GM19023 (cell line): ENCODE measurements at regions not wholly inside any gene's neighbourhood (a gene's known extent, or its start where the extent isn't known, plus 50 kb on each side); places are given as distances from the start of the nearest gene placed in this dataset.
"Not testable (repeated sequence)": the region's sequence is repeated elsewhere in the genome, so short reads cannot be mapped to it uniquely, and the experiment has no call there.

Source experiments
- ATAC-seq: cut with Tn5 transposase; IDR thresholded peaks from one replicate; pipeline ENCODE4 v1.9.1; 2021; ENCODE audit warnings: mild to moderate bottlenecking, moderate library complexity; ENCODE audit not compliant: unreplicated experiment

- ATAC-seq = no peak
These were observed 90.4 kb upstream of the RBMS1 start for GRCh38 chr2:160583813-160584537.

GRCh38 chr2:160584972-160585494 is 91.4 kb upstream of the RBMS1 start:
- ATAC-seq = no peak

- ATAC-seq = no peak
These were observed 97.1 kb upstream of the RBMS1 start for GRCh38 chr2:160590664-160591063.

DNA sequence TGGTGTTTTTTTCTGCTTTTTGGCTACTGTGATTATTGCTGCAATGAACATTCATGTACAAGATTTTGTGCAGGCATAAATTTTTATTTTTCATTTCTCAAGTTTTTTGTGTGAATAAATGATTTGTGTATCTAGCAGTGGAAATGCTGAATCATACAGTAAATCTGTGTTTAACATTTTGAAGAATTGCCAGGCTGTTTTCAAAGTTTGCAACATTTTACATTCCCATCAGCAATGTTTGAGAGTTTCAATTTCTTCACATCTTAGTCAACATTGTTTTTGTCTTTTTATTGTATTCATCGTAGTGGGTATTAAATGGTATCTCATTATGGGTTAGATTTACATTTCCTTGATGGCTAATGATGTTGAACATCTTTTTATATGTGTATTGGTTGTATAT is 98.8 kb upstream of the RBMS1 start:
- no peak for ATAC-seq

GRCh38 chr2:160592993-160593392 is 99.4 kb upstream of the RBMS1 start:
- ATAC-seq = no peak

GRCh38 chr2:160596441-160596840 is 102.8 kb upstream of the RBMS1 start:
- ATAC-seq = no peak

DNA sequence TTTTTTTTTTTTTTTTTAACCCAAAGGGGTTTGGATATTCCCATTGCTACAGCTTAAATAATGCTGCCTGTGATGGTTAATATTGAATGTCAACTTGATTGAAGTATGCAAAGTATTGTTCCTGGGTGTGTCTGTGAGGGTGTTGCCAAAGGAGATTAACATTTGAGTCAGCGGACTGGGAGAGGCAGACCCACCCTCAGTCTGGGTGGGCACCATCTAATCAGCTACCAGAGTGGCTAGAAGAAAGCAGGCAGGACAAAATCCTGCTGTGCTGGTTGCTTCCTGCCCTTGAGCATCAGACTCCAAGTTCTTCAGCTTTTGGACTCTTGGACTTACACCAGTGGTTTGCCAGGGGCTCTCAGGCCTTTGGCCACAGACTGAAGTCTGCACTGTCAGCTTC is 106.8 kb upstream of the RBMS1 start:
- not testable (repeated sequence) for ATAC-seq

GRCh38 chr2:160602073-160602472 is 108.5 kb upstream of the RBMS1 start:
- no peak for ATAC-seq

- ATAC-seq = no peak
These were observed 110.3 kb upstream of the RBMS1 start for GRCh38 chr2:160603771-160604510.

DNA sequence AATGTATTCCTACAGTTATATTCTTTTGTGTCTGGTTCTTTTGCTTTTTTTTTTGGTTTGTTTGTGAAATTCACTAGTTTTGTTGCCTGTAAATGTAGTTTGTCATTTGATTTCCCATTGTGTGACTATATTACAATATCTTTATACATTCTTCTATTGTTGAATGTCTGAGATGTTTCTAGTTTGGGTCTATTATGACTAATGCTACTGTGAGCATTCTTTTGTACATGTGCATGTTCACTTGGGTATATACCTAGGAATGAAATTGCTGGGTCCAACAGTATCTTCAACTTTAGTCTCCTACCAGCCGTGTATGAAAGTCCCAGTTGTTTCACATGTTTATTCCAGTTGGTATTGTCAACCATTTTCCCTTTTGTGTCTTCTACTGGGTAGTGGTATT is 112.7 kb upstream of the RBMS1 start:
- ATAC-seq = no peak

DNA sequence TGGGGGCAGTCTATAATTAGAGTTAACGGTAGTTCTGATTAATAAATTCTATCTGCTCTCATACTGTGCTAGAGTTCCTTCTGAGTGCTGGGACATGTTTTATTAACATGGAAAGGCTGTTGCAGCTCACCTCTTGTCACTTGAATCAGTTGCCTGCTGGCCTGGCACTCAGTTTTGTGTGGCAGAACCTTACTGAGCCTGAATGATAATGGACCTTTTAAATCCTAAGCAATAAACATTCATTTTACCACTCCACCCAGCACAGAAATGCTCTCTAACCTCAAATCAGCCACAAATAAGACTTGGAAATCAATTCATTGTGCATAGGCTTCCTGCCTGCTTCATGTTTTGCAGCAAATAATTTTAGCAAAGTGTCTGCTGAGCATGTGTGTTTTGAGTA is 115.0 kb upstream of the RBMS1 start:
- no peak for ATAC-seq

DNA sequence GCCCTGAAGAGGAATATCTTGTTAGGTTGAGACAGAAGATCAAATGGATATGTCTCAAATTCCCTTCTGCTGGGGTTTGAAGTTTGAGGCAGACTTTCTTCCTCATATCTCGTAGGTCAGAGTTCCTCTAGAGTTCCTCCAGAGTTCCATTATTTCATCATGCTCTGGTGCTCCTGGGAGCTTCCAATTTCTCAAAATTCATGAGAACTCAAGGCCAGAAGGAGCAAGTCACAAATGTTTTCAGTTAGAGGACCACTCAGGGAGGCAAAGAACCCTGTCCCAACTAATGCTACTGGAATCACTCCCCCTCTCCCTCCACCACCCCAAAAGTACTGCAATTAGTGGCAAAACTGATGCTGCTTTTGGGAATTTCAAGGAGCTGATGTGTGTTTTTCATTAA is 115.7 kb upstream of the RBMS1 start:
- no peak for ATAC-seq

DNA sequence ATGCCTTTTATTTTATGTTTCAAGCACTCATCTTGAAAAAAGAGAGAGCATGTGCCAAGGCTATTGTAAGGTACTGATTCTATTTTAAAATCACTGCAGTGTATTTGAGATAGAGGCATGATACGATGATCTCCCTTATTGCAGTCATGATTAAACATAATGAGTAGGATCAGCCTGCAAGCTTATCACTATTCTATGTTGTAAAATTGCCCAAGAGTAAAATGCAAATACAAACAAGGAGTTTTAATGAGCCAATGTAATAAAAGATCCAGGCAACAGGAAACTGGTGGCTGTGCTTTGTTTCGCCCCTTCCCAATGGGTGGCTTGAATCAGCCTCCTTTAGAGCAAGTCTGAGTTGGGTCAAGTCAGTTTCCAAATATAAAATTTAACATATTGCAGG is 116.4 kb upstream of the RBMS1 start:
- no peak for ATAC-seq

- ATAC-seq = no peak
These were observed 118.8 kb upstream of the RBMS1 start for GRCh38 chr2:160612266-160612856.

DNA sequence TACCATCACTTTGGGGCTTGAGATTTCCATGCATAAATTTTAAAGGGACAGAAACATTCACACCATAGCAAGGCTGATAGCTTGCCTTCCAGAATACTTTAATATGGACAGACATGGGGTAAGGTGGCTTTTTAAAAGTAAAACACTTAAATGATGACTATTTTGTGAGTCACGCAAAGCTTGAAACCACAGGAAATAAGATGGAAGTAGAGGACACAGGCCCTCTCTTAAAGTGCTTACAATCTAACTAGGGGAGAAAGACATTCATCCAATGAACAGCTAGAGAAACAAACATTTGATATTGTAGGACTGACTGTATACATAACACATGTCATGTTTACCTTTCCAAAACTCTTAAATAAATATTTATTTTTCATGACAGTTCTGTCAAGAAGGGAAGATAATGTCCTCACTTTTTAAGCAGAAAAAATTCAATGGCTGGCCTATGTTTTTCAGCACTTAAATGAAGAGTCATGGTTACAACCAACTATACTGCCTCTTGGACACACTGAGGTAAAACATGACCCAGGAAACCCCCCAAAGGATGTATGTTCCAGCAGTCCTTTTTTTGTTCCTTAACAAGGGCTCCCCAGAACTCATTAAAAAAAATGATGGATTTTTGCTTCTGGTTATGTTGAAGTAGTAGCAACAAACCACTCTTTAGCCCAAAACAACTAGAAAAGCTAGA is 120.0 kb upstream of the RBMS1 start:
- ATAC-seq = no peak

- ATAC-seq = no peak
These were observed 120.8 kb upstream of the RBMS1 start for GRCh38 chr2:160614391-160614790.

- ATAC-seq = no peak
These were observed 122.1 kb upstream of the RBMS1 start for GRCh38 chr2:160615706-160616105.

DNA sequence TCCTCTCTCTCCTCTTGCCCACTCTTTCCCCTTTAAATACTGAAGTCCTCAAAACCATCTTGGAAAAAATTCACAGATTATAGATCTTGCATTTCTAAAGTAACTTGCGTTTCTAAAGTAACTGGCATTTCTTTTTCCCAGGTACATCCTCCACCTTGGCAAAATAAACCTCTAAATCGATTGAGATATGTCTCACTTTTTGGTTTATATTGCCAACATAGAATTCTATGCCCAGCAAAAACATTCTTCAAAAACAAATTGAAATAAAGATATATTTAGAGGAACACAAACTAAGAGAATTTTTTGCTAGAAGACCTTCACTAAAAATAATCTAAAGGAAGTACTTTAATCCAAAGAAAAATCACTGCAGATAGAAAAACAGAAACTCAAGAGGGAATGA is 122.5 kb upstream of the RBMS1 start:
- ATAC-seq = no peak

DNA sequence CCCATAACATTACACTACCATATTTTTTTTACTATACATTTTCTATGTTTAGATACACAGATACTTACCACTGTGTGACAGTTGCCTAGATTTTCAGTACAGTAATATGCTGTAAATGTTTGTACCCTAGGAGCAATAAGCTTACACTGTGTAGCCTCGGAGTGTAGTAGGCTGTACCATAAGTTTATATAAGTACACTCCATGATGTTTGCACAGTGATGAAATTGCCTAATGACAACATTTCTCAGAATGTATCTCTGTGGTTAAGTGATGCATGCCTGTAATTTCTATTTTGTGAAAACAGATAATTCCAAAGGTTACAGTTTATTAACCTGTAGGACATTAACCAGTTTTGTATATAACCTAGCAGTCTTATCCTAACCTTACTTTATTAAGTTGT is 128.1 kb upstream of the RBMS1 start:
- no peak for ATAC-seq

DNA sequence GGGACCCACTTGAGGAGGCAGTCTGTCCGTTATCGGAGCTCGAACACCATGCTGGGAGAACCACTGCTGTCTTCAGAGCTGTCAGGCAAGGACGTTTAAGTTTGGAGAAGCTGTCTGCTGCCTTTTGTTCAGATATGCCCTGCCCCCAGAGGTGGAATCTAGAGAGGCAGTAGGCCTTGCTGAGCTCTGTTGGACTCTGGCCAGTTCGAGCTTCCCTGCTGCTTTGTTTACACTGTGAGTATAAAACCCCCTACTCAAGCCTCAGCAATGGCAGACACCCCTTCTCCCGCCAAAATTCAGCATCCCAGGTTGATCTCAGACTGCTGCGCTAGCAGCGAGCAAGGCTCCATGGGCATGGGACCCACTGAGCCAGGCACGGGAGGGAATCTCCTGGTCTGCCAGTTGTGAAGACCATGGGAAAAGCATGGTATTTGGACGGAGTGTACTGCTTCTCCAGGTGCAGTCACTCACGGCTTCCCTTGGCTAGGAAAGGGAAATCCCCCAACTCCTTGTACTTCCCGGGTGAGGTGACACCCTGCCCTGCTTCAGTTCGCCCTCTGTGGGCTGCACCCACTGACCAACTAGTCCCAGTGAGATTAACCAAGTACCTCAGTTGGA is 134.5 kb upstream of the RBMS1 start:
- not testable (repeated sequence) for ATAC-seq

GRCh38 chr2:160628811-160629210 is 135.2 kb upstream of the RBMS1 start:
- no peak for ATAC-seq
